CD4-positive, alpha-beta T cell (primary cell): ENCODE measurements at regions not wholly inside any gene's neighbourhood (a gene's known extent, or its start where the extent isn't known, plus 50 kb on each side); places are given as distances from the start of the nearest gene placed in this dataset.

ENCODE experiments used
- ATAC-seq: fragments of 200-7000 bp; cut with Tn5 transposase; one replicate; pipeline ENCODE4 v1.10.0; 2022; ENCODE audit warnings: mild to moderate bottlenecking; ENCODE audit not compliant: poor library complexity
- CTCF ChIA-PET: fragments of 350-600 bp; sonication (Branson Sonifier 250); formaldehyde crosslinking; loops from one replicate; lab custom pipeline; 2021; ENCODE audit warnings: antibody characterized with exemption, inconsistent platforms; lab: Charles Lee
- POLR2A ChIA-PET: fragments of 350-600 bp; sonication (Branson Sonifier 250); formaldehyde crosslinking; loops from one replicate; lab custom pipeline; 2021; ENCODE audit warnings: antibody characterized with exemption, inconsistent platforms; lab: Charles Lee
- DNase-seq, 14 experiments: peaks; one replicate each; pipeline ENCODE4 v3.0.0-alpha.2; 2013 to 2020; ENCODE audit warnings: mixed read lengths in 2 of 14
- H3K27ac ChIP-seq, 2 donors: one replicate each; pipeline versions ENCODE4 v1.5.1 to v1.7.0; 2013; ENCODE audit warnings: low read length in 2 of 2, low read depth in 1 of 2, mild to moderate bottlenecking in 1 of 2
- H3K27me3 ChIP-seq, 2 experiments: 1 replicate in 1 of 2; 2 replicates in 1 of 2; pipeline versions ENCODE4 v1.6.1 to v1.7.0; 2013; ENCODE audit warnings: low read length in 2 of 2, control low read depth in 1 of 2, mild to moderate bottlenecking in 1 of 2, moderate library complexity in 1 of 2; ENCODE audit not compliant: insufficient read depth in 2 of 2, control insufficient read depth in 1 of 2
- H3K36me3 ChIP-seq: one replicate; pipeline ENCODE4 v1.6.1; 2013; ENCODE audit warnings: low read length, control low read depth; ENCODE audit not compliant: insufficient read depth
- H3K4me1 ChIP-seq: one replicate; pipeline ENCODE4 v1.6.1; 2013; ENCODE audit warnings: low read length, control low read depth; ENCODE audit not compliant: insufficient read depth
- H3K4me3 ChIP-seq: one replicate; pipeline ENCODE4 v1.5.1; 2013; ENCODE audit warnings: mild to moderate bottlenecking, low read length, moderate library complexity
- H3K9me3 ChIP-seq, 2 experiments: 1 replicate in 1 of 2; 2 replicates in 1 of 2; pipeline versions ENCODE4 v1.6.1 to v1.7.0; 2013; ENCODE audit warnings: low read length in 2 of 2, mild to moderate bottlenecking in 2 of 2, control low read depth in 1 of 2, moderate library complexity in 1 of 2; ENCODE audit not compliant: control insufficient read depth in 1 of 2, insufficient read depth in 1 of 2
- H3K27ac Mint-ChIP-seq: one replicate; pipeline ENCODE4 v1.8.0; 2020; ENCODE audit warnings: mixed read lengths
- H3K27me3 Mint-ChIP-seq: one replicate; pipeline ENCODE4 v1.8.0; 2021; ENCODE audit warnings: mixed read lengths
- H3K36me3 Mint-ChIP-seq: one replicate; pipeline ENCODE4 v1.8.0; 2021; ENCODE audit warnings: low read depth, mixed read lengths
- H3K4me1 Mint-ChIP-seq: one replicate; pipeline ENCODE4 v1.8.0; 2021; ENCODE audit warnings: low read depth, mixed read lengths
- H3K4me3 Mint-ChIP-seq: one replicate; pipeline ENCODE4 v1.8.0; 2020; ENCODE audit warnings: mild to moderate bottlenecking, mixed read lengths
- H3K9me3 Mint-ChIP-seq: one replicate; pipeline ENCODE4 v1.8.0; 2020; ENCODE audit warnings: mixed read lengths
- CTCF ChIP-seq: fragments of 200-600 bp; IDR thresholded peaks from one replicate; pipeline ENCODE4 v1.8.0; 2022; ENCODE audit warnings: antibody characterized with exemption, mild to moderate bottlenecking
- intact Hi-C, 2 experiments: fragments of 100-400 bp; cut with DNase I in 1 of 2; cut with micrococcal nuclease in 1 of 2; formaldehyde crosslinking; loops; one replicate each; pipeline versions ENCODE4 v1.15.1 to v1.9.0; 2023 to 2025; cut with DNase I, micrococcal nuclease

- Mint-ChIP-seq H3K36me3 (no peaks in the 10 kb centered on the region), H3K9me3 (no peaks in the 10 kb centered on the region), H3K4me1 (no peaks in the 10 kb centered on the region), H3K27ac (no peak overlapping the region), H3K4me3 (no peak overlapping the region), H3K27me3 (peaks cover 46% of the 10 kb centered on the region)
- ATAC-seq (no peak), DNase-seq (no peak)
- H3K27ac ChIP-seq, result no peak overlapping the region
- no peak overlapping the region for H3K4me3 ChIP-seq
- H3K4me1 ChIP-seq, result no peaks in the 10 kb centered on the region
- H3K27me3 ChIP-seq, result peaks cover 0 to 19% of the 10 kb centered on the region in 2 experiments
- POLR2A ChIA-PET, result no interaction called here
- CTCF ChIA-PET, result no interaction called here
- intact Hi-C loops, result no loop called here
- no peak for TF ChIP-seq CTCF
- H3K36me3 ChIP-seq, result no peaks in the 10 kb centered on the region
- no peaks in the 10 kb centered on the region for H3K9me3 ChIP-seq
Measured at GRCh38 chr1:63261736-63262458, 60.5 kb upstream of the FOXD3 start.

GRCh38 chr1:63262459-63262770 lies 60.0 kb upstream of the FOXD3 start:
- no peak overlapping the region for H3K27ac ChIP-seq
- ATAC-seq, result no peak
- no peak for TF ChIP-seq CTCF
- Mint-ChIP-seq H3K9me3 (no peaks in the 10 kb centered on the region), H3K4me3 (no peak overlapping the region), H3K27ac (no peak overlapping the region), H3K36me3 (no peaks in the 10 kb centered on the region), H3K27me3 (peaks cover 44% of the 10 kb centered on the region), H3K4me1 (no peaks in the 10 kb centered on the region)
- no peaks in the 10 kb centered on the region for H3K36me3 ChIP-seq
- ChIA-PET POLR2A (no interaction called here), CTCF (no interaction called here)
- no peaks in the 10 kb centered on the region for H3K4me1 ChIP-seq
- intact Hi-C loops, result no loop called here
- H3K27me3 ChIP-seq, result peaks cover 0 to 23% of the 10 kb centered on the region in 2 experiments
- H3K4me3 ChIP-seq, result no peak overlapping the region
- DNase-seq, result no peak
- no peaks in the 10 kb centered on the region for H3K9me3 ChIP-seq

GRCh38 chr1:63264161-63264560 lies 58.2 kb upstream of the FOXD3 start:
- intact Hi-C loops, result no loop called here
- H3K27ac Mint-ChIP-seq, result no peak overlapping the region
- TF ChIP-seq CTCF, result no peak
- H3K27me3 ChIP-seq, result peaks cover 0 to 23% of the 10 kb centered on the region in 2 experiments
- POLR2A ChIA-PET, result no interaction called here
- H3K4me1 Mint-ChIP-seq, result no peaks in the 10 kb centered on the region
- no peak overlapping the region for H3K4me3 Mint-ChIP-seq
- H3K9me3 ChIP-seq, result no peaks in the 10 kb centered on the region
- no peaks in the 10 kb centered on the region for H3K9me3 Mint-ChIP-seq
- no peak overlapping the region for H3K4me3 ChIP-seq
- no peaks in the 10 kb centered on the region for H3K4me1 ChIP-seq
- no peaks in the 10 kb centered on the region for H3K36me3 Mint-ChIP-seq
- H3K27me3 Mint-ChIP-seq, result peaks cover 45% of the 10 kb centered on the region
- no peaks in the 10 kb centered on the region for H3K36me3 ChIP-seq
- CTCF ChIA-PET, result no interaction called here
- ATAC-seq, result no peak
- H3K27ac ChIP-seq, result no peak overlapping the region
- DNase-seq, result no peak
